KBM-7 (cell line): ENCODE measurements at regions not wholly inside any gene's neighbourhood (a gene's known extent, or its start where the extent isn't known, plus 50 kb on each side); places are given as distances from the start of the nearest gene placed in this dataset.
"Not testable (repeated sequence)": the region's sequence is repeated elsewhere in the genome, so short reads cannot be mapped to it uniquely, and the experiment has no call there.

Experiments used
- DNase-seq: peaks from one replicate; pipeline ENCODE4 v3.0.0-alpha.2; 2015
- in situ Hi-C: fragments of 300-500 bp; cut with MboI; formaldehyde crosslinking; loops from 2 replicates; pipeline ENCODE4 v1.14.3; 2020; ENCODE audit warnings: low sequenced_read_pairs, low pct_unique_long_range_greater_than_20kb, mixed read lengths

DNA sequence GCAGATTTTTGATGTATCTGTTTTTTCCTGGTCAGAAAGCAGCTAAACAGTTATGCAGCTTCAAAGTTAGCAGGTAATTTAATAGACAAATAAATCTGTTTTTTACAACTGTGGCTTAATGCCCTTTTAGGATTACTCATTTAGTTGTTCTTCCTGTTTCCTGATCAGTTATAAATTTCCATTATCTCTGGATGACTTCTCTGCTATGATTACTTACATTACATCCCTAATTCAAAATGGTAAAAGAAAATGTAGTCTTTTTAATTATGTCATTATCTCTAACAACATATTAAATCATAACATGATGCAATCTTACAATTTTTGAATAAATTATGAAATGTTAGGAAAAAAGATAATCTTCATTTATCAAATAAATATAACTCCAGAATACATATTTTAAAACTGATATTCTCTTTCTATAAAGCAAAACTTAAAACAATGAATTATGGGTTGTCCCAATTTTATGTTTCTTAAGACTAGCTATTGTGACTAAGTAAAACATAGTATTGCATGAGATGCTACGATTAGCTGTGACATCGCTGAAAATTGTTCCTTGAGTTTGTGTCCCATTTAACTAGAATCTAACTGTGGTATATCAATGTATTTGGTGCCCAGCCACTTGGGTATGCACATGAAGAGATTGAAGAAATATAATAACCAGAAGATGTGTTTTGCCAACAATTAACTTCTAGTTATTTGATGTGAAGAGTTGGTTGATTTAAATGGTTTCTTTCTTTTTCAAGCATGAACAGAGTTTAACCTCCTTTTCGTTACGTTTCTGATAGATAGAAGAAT is 605.3 kb upstream of the SPRY2 start:
- DNase-seq: no peak
- in situ Hi-C loops: no loop called here

- DNase-seq: no peak
- in situ Hi-C loops: no loop called here
These were observed 604.4 kb upstream of the SPRY2 start for GRCh38 chr13:80945328-80945727.

DNA sequence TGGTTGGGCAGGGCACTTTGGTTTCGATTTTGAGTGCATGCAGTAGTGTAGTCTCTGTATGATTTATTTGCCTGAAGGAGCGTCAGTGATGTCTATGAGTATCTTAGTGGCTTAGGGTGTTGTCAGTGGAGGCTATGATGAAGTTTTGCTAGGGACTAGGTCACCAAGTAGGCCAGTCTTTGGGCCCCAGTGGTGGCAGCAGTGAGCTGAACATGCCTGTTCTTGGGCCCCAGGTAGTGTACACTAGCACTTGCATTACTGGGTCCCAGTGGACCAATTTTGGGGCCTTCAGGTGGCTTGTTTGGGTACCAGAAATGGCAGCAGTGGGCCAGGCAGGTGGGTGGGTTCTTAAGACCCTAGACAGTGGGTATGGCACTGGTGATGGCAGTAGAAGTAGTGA is 598.7 kb upstream of the SPRY2 start:
- in situ Hi-C loops: no loop called here
- no peak for DNase-seq

DNA sequence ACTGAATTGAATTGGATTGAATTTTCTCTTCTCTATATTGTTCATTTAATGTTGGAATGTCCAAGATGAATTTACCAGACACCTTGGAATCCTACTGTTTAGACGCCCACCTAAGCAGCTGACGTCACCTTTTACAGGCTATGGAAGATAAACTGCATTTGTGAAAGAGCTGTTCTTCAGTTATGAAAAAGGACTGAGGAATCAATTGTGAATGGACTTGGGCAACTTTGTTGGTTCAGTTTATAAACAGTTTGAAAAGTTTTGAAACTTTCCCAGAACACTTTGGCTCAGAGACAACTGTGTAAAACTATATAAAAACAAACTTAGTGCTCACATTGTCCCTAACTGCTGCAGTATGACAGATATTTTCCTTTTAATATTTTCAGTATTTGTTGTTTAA is 590.8 kb upstream of the SPRY2 start:
- in situ Hi-C loops: no loop called here
- DNase-seq: no peak

DNA sequence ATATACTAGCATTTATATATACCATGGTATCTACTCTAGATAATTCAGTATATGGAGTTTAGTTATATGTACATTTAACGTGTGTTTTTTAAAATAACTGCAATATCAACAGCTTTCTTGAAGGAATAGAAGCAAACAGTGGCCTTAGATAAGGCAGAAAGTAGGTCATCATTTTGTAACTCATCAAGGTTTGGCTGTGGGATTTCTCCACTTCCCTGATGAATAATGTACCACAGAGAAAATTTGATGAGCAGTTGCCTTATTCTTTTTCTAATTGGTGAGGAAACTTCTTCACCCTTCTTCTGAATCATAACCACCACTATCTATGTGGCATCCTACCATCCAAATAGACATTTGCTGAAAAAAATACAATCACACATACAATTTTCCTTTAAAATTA is 590.2 kb upstream of the SPRY2 start:
- in situ Hi-C loops: no loop called here
- no peak for DNase-seq

DNA sequence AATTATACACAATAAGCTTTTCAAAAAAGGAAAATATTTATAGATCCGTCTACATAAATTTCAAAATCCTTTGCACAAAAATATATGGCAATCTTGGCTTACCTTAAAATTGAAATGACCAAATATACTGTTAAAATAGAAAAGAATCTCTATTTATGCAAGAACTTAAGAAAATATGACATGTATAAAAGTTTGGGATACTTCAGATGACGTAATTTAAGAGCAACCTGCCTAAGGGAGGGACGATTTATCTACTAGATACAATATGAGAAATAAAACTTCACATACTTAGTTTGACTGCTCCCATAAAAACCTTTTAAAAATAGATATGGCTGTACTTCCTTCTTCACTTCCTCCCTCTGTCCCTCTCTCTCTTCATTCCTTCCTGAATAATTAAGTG is 587.3 kb upstream of the SPRY2 start:
- in situ Hi-C loops: no loop called here
- no peak for DNase-seq

- in situ Hi-C loops, DNase-seq: not testable (repeated sequence)
These were observed 585.1 kb upstream of the SPRY2 start for GRCh38 chr13:80926024-80926423.

DNA sequence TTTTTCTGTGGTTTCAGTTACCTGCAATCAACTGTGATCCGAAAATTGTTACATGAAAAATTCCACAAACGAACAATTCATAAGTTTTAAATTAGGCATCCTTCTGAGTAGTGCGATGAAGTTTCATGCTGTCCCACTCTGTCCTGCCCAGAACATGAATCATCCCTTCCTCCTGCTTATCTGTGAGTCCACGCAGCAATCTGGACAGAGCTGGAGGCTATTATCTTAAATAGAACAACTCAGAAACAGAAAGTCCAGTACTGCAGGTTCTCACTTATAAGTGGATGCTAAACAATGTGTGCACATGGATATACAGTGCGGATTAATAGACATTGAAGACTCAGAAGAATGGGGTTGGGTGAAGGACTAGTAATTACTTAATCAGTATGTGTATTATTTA is 583.7 kb upstream of the SPRY2 start:
- in situ Hi-C loops: no loop called here
- DNase-seq: no peak

DNA sequence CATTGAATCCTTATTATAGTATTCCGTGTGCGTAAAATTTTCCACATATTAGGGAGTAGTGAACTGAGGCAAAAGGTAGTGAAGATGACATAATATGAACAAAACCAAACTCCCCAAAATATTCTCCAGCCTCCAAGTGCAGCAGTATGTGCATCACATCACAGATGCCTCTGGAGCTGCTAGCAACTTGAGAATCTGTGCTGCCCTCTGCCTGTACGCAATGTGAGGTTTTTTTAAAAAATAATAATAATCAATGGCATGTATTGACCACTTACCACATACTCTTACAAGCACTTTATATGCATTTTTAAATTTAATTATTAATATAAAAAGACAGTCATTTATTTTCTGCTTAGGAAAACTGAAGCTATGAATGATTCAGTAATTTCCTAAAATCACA is 583.0 kb upstream of the SPRY2 start:
- no peak for DNase-seq
- in situ Hi-C loops: no loop called here

DNA sequence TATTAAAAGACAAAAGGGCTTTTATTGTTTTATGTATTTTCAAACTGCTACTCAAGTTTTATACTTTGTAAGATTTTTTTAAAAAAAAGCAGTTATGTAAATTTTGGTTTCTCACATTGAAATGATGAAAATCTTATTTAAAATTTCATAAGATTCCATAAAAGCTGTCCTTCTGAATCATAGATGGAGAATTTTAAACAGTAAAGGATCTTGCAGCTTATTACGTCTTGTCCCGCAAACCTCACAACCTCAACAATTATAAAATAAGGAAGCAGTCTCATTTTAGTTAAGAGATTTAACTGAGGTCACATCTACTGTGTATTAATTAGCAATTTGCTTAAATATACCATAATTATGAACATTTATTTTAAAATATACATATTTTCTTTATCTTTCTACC is 581.0 kb upstream of the SPRY2 start:
- DNase-seq: no peak
- in situ Hi-C loops: no loop called here

GRCh38 chr13:80921541-80921940 is 580.6 kb upstream of the SPRY2 start:
- in situ Hi-C loops: no loop called here
- no peak for DNase-seq

DNA sequence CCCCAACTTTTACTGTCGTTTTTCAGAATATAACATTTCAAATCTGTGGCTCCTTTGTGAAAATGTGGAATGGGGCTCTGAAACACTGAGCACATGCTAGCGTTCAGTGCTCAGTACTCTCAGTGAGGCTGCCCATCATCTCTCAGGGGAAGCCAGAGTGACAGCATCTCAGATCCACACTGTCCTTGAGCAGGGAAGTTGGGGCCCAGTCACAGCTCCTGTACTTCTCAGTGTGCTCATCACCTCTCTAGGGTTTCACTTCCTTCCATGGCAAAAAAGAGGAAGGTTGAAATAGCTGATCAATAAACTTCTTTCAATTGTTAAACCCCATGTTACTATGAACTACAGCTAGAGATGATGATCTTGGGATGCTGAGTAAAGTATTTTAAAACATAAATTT is 565.9 kb upstream of the SPRY2 start:
- in situ Hi-C loops: no loop called here
- DNase-seq: no peak

DNA sequence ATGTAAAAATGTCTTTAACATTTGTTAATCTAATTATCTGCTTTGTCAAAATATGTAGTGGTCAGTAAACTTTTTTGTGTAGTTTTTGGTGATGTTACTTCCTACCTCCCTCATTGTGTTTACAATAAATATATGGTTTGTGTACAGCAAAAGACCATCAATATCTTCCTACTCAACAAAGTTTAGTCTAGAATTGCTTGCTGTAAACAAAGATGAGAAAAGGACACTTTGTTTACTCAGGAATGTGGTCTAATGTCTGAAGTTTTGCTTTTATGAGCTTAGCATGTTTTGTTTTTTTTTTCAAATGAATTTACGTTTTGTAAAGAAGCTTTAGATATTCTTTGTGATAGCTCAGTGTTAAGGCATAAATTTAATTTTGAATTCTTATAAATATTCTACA is 563.5 kb upstream of the SPRY2 start:
- no peak for DNase-seq
- in situ Hi-C loops: no loop called here

DNA sequence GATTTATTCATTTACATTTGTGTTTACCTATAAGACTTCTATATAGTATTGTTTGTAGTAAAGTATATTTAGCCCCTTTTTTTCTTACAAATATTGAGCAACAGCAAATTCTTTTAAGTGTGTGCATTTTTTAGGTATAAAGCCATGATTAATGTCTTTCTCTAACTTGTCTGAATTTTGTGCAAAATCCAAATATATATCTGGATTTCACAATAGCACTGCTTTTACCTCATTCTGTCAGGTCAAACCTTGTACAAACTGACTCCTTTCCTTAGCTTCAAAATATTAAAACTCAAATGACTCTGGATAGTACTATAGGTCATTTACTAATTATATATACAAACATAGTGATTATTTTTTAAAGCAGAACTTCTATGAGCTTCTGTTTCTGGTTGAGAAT is 563.0 kb upstream of the SPRY2 start:
- DNase-seq: no peak
- in situ Hi-C loops: no loop called here

DNA sequence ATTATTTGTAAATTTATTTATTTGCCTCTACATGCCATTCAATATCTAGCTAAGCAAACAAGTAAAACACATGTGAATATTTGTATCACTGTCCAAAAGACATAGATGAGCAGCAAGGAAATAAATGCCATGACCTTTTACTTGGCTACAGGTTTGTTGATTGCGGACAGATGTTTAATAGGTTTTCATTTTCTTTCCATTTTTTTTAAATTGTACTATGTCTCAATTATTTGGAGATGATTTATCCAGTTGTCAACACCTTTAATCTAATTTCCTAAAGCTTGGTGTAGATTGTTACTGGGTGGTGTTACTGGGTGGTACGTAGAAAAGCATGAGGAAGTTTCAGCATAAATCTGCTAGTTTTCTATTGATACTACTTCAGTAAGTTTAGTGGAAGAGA is 560.6 kb upstream of the SPRY2 start:
- no peak for DNase-seq
- in situ Hi-C loops: no loop called here

DNA sequence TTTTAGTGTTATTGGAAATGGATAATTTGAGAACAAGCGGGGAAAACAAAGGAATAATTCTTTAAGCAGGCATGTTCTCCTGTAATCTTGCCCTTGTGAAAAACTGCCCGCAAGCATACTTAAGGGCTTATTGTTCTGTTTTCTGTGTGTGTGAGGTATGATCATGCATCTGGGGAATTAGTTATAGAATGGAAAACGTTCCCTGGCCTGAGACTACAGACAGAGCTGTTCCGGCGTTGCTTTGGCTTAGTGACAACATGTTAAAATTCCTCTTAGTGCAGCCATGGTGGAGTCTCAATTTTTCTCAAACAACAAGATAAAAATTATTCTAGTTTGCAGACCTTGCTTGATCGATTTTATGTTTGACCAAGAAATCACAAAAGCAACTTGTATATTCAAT is 560.2 kb upstream of the SPRY2 start:
- DNase-seq: no peak
- in situ Hi-C loops: no loop called here

DNA sequence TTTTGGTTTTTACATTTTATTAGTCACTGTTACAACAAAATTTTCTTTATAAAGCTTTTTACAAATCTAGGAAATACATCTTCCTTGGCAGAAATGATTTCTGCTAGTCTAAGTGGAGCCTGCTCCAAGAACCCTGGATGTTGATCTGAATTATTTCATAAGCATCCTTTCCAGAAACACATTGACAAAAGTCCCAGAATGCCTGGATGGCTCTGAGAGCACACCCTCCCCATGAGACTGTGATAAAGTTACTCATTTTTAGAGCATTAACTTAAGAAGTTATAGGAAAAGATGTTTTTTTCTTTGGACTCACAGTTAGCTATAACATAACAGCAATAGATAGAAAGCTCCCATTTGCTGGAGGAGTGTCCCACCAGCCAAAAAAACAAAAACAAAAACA is 559.6 kb upstream of the SPRY2 start:
- in situ Hi-C loops: no loop called here
- no peak for DNase-seq

DNA sequence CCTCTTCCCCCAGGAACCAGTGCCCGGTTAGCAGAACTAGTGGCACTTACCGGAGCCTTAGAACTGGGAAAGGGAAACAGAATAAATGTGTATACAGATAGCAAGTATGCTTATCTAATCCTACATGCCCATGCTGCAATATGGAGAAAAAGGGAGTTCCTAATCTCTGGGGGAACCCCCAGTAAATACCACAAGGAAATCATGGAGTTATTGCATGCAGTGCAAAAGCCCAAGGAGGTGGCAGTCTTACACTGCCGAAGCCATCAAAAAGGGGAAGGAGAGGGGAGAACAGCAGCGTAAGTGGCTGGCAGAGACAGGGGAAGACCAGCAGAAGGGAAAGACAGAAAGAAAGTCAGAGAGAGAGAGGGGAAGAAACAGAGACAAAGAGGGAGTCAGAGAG is 556.7 kb upstream of the SPRY2 start:
- in situ Hi-C loops, DNase-seq: not testable (repeated sequence)

DNA sequence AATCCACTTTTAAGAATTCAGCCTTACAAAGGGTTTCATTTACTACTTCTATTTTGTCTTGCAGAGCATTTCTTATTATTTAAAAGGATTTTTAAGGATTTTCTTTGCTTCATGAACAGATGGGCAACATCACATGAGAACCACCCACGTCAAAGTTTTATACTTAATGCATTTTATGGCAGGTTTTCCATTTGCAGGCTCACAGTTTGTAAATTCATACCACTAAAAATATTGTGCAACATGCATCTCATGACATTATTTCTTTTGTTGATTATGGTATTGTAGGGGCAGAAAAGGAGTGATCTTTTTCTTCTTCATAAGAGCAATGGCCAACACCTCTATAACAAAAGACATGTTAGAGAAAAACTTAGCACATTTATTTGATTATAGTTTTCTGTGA is 554.0 kb upstream of the SPRY2 start:
- in situ Hi-C loops: no loop called here
- no peak for DNase-seq

GRCh38 chr13:80889829-80890228 is 548.9 kb upstream of the SPRY2 start:
- in situ Hi-C loops: no loop called here
- DNase-seq: no peak

- in situ Hi-C loops: no loop called here
- DNase-seq: no peak
These were observed 547.5 kb upstream of the SPRY2 start for GRCh38 chr13:80888390-80888789.
